ENCODE measurements at regions not wholly inside any gene's neighbourhood (a gene's known extent, or its start where the extent isn't known, plus 50 kb on each side); places are given as distances from the start of the nearest gene placed in this dataset.
"Not testable (repeated sequence)": the region's sequence is repeated elsewhere in the genome, so short reads cannot be mapped to it uniquely, and the experiment has no call there.

- not testable (repeated sequence) for H3K4me1 Mint-ChIP-seq; H3K36me3 Mint-ChIP-seq (ENCODE audit: low read depth); H3K4me3 Mint-ChIP-seq; H3K4me3 ChIP-seq (ENCODE audit: low read length); DNase-seq; H3K4me1 ChIP-seq (ENCODE audit: control insufficient read depth, insufficient read depth, low read length); H3K36me3 ChIP-seq (ENCODE audit: control insufficient read depth, insufficient read depth, low read length); H3K9ac ChIP-seq (ENCODE audit: extremely low read depth, low read length, poor library complexity, severe bottlenecking); H3K27me3 ChIP-seq (ENCODE audit: control insufficient read depth, insufficient read depth, low read length, poor library complexity, severe bottlenecking); H3K9me3 ChIP-seq (ENCODE audit: control insufficient read depth, low read length); H3K9me3 Mint-ChIP-seq; H3K27ac Mint-ChIP-seq; H3K27ac ChIP-seq (ENCODE audit: low read depth, low read length); H3K27me3 Mint-ChIP-seq (ENCODE audit: insufficient read depth)
- no CpG with 5 or more reads among the region's 2 CpGs for WGBS, 2 experiments (ENCODE audit: insufficient coverage in 1 of 2, insufficient read length in 1 of 2)
Observed at GRCh38 chr21:9621121-9621793, 900.1 kb upstream of the TPTE start.

GRCh38 chr21:9628051-9628450, 893.3 kb upstream of the TPTE start:
- H3K36me3 ChIP-seq (ENCODE audit: control insufficient read depth, insufficient read depth, low read length); H3K9me3 ChIP-seq (ENCODE audit: control insufficient read depth, low read length); H3K4me1 Mint-ChIP-seq; DNase-seq; H3K27me3 Mint-ChIP-seq (ENCODE audit: insufficient read depth); H3K36me3 Mint-ChIP-seq (ENCODE audit: low read depth); H3K4me3 ChIP-seq (ENCODE audit: low read length); H3K4me3 Mint-ChIP-seq; H3K27ac Mint-ChIP-seq; H3K27ac ChIP-seq (ENCODE audit: low read depth, low read length); H3K4me1 ChIP-seq (ENCODE audit: control insufficient read depth, insufficient read depth, low read length); H3K9ac ChIP-seq (ENCODE audit: extremely low read depth, low read length, poor library complexity, severe bottlenecking); H3K27me3 ChIP-seq (ENCODE audit: control insufficient read depth, insufficient read depth, low read length, poor library complexity, severe bottlenecking): not testable (repeated sequence)
- WGBS, 2 experiments (ENCODE audit: insufficient coverage in 1 of 2, insufficient read length in 1 of 2) = no CpG with 5 or more reads among the region's 3 CpGs
- H3K9me3 Mint-ChIP-seq = peaks cover 10% of the 10 kb centered on the region

GRCh38 chr21:9647409-9647808, 874.0 kb upstream of the TPTE start:
- H3K9me3 ChIP-seq (ENCODE audit: control insufficient read depth, low read length) = peaks cover 44% of the 10 kb centered on the region
- H3K9me3 Mint-ChIP-seq = peaks cover 45% of the 10 kb centered on the region
- not testable (repeated sequence) for H3K9ac ChIP-seq (ENCODE audit: extremely low read depth, low read length, poor library complexity, severe bottlenecking); H3K4me3 ChIP-seq (ENCODE audit: low read length); H3K27ac Mint-ChIP-seq; H3K36me3 Mint-ChIP-seq (ENCODE audit: low read depth); H3K4me1 ChIP-seq (ENCODE audit: control insufficient read depth, insufficient read depth, low read length); DNase-seq; H3K27me3 ChIP-seq (ENCODE audit: control insufficient read depth, insufficient read depth, low read length, poor library complexity, severe bottlenecking); H3K27me3 Mint-ChIP-seq (ENCODE audit: insufficient read depth); H3K36me3 ChIP-seq (ENCODE audit: control insufficient read depth, insufficient read depth, low read length); H3K4me1 Mint-ChIP-seq; H3K27ac ChIP-seq (ENCODE audit: low read depth, low read length); H3K4me3 Mint-ChIP-seq

DNA sequence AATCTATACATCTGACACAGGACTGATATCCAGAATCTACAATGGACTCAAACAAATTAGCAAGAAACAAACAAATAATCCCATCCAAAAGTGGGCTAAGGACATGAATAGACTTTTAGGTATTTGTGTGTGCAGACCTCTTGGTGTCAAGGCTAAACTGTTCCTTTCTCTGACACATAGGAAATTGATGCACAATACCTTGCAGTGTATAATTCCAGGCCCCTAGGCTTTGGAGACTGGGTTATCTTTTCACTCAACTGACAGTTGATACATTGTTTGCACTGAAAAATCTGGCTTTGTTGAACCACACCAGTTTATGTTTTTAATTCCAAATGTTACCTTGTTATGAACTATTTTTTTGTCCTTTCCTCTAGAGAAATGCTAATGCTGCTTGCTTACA, 873.1 kb upstream of the TPTE start:
- H3K4me3 ChIP-seq (ENCODE audit: low read length); H3K36me3 Mint-ChIP-seq (ENCODE audit: low read depth); H3K27ac ChIP-seq (ENCODE audit: low read depth, low read length); H3K27ac Mint-ChIP-seq; H3K36me3 ChIP-seq (ENCODE audit: control insufficient read depth, insufficient read depth, low read length); H3K27me3 ChIP-seq (ENCODE audit: control insufficient read depth, insufficient read depth, low read length, poor library complexity, severe bottlenecking); H3K4me1 Mint-ChIP-seq; DNase-seq; H3K27me3 Mint-ChIP-seq (ENCODE audit: insufficient read depth); H3K4me1 ChIP-seq (ENCODE audit: control insufficient read depth, insufficient read depth, low read length); H3K9ac ChIP-seq (ENCODE audit: extremely low read depth, low read length, poor library complexity, severe bottlenecking); H3K4me3 Mint-ChIP-seq: not testable (repeated sequence)
- peaks cover 45% of the 10 kb centered on the region for H3K9me3 Mint-ChIP-seq
- peaks cover 50% of the 10 kb centered on the region for H3K9me3 ChIP-seq (ENCODE audit: control insufficient read depth, low read length)

GRCh38 chr21:9648947-9649720, 872.2 kb upstream of the TPTE start:
- DNase-seq; H3K27me3 ChIP-seq (ENCODE audit: control insufficient read depth, insufficient read depth, low read length, poor library complexity, severe bottlenecking); H3K9ac ChIP-seq (ENCODE audit: extremely low read depth, low read length, poor library complexity, severe bottlenecking); H3K36me3 ChIP-seq (ENCODE audit: control insufficient read depth, insufficient read depth, low read length); H3K4me3 Mint-ChIP-seq; H3K27me3 Mint-ChIP-seq (ENCODE audit: insufficient read depth); H3K4me1 Mint-ChIP-seq; H3K27ac ChIP-seq (ENCODE audit: low read depth, low read length); H3K4me1 ChIP-seq (ENCODE audit: control insufficient read depth, insufficient read depth, low read length); H3K27ac Mint-ChIP-seq; H3K36me3 Mint-ChIP-seq (ENCODE audit: low read depth): not testable (repeated sequence)
- H3K9me3 Mint-ChIP-seq = peaks cover 45% of the 10 kb centered on the region
- Histone ChIP-seq H3K9me3 (ENCODE audit: control insufficient read depth, low read length) (peaks cover 59% of the 10 kb centered on the region), H3K4me3 (ENCODE audit: low read length) (peak overlapping the region; percentile 35)
- 86 to 90% methylated on average over 4 to 5 of the region's 6 CpGs for WGBS, 2 experiments (ENCODE audit: insufficient coverage in 1 of 2, insufficient read length in 1 of 2)

GRCh38 chr21:9652819-9653218, 868.6 kb upstream of the TPTE start:
- not testable (repeated sequence) for H3K4me3 Mint-ChIP-seq; H3K4me1 Mint-ChIP-seq; H3K27me3 Mint-ChIP-seq (ENCODE audit: insufficient read depth); H3K27ac ChIP-seq (ENCODE audit: low read depth, low read length); H3K9ac ChIP-seq (ENCODE audit: extremely low read depth, low read length, poor library complexity, severe bottlenecking); H3K4me3 ChIP-seq (ENCODE audit: low read length); H3K27me3 ChIP-seq (ENCODE audit: control insufficient read depth, insufficient read depth, low read length, poor library complexity, severe bottlenecking); DNase-seq; H3K4me1 ChIP-seq (ENCODE audit: control insufficient read depth, insufficient read depth, low read length); H3K36me3 ChIP-seq (ENCODE audit: control insufficient read depth, insufficient read depth, low read length); H3K27ac Mint-ChIP-seq; H3K36me3 Mint-ChIP-seq (ENCODE audit: low read depth)
- peaks cover 40% of the 10 kb centered on the region for H3K9me3 Mint-ChIP-seq
- WGBS, 2 experiments (ENCODE audit: insufficient coverage in 1 of 2, insufficient read length in 1 of 2) = 78% methylated on average over 2 of the region's 2 CpGs; no CpG with 5 or more reads in 1 of the 2 experiments
- peaks cover 83% of the 10 kb centered on the region for H3K9me3 ChIP-seq (ENCODE audit: control insufficient read depth, low read length)

DNA sequence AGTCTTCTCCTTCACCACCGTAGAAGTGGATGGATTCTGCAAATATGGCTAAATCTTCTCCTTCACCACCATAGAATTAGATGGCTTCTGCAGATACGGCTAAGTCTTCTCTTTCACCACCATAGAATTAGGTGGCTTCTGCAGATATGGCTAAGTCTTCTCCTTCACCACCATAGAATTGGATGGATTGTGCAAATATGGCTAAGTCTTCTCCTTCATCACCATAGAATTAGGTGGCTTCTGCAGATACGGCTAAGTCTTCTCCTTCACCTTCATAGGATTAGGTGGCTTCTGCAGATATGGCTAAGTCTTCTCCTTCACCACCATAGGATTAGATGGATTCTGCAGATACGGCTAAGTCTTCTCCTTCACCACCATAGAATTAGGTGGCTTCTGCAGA, 866.2 kb upstream of the TPTE start:
- H3K9me3 Mint-ChIP-seq = peaks cover 28% of the 10 kb centered on the region
- H3K9ac ChIP-seq (ENCODE audit: extremely low read depth, low read length, poor library complexity, severe bottlenecking); H3K27ac ChIP-seq (ENCODE audit: low read depth, low read length); H3K36me3 ChIP-seq (ENCODE audit: control insufficient read depth, insufficient read depth, low read length); H3K4me1 Mint-ChIP-seq; H3K27me3 ChIP-seq (ENCODE audit: control insufficient read depth, insufficient read depth, low read length, poor library complexity, severe bottlenecking); DNase-seq; H3K36me3 Mint-ChIP-seq (ENCODE audit: low read depth); H3K4me3 Mint-ChIP-seq; H3K4me1 ChIP-seq (ENCODE audit: control insufficient read depth, insufficient read depth, low read length); H3K27me3 Mint-ChIP-seq (ENCODE audit: insufficient read depth); H3K4me3 ChIP-seq (ENCODE audit: low read length); H3K27ac Mint-ChIP-seq: not testable (repeated sequence)
- 87 to 89% methylated on average over 3 to 4 of the region's 4 CpGs for WGBS, 2 experiments (ENCODE audit: insufficient coverage in 1 of 2, insufficient read length in 1 of 2)
- H3K9me3 ChIP-seq (ENCODE audit: control insufficient read depth, low read length) = peaks cover 75% of the 10 kb centered on the region
